ENCODE measurements at regions not wholly inside any gene's neighbourhood (a gene's known extent, or its start where the extent isn't known, plus 50 kb on each side); places are given as distances from the start of the nearest gene placed in this dataset.

GRCh38 chr2:122072666-122073065, 317.2 kb downstream of the TSN start (continued):
- no peak for TF ChIP-seq CHD7 (IDR thresholded peaks at IDR 0.05; ENCODE audit: low read depth, low read length)
